Panc1 (cell line): ENCODE measurements at regions not wholly inside any gene's neighbourhood (a gene's known extent, or its start where the extent isn't known, plus 50 kb on each side); places are given as distances from the start of the nearest gene placed in this dataset.

Experiments used
- ATAC-seq: fragments of 200-7000 bp; cut with Tn5 transposase; 2 replicates; pipeline ENCODE4 v1.9.1; 2020; ENCODE audit warnings: mild to moderate bottlenecking, moderate library complexity
- BruUV-seq: library from RNA; stranded (reverse); fragments of 400-500 nt; replicated peaks from 2 replicates; lab custom pipeline; 2021; lab: Mats Ljungman, UMichigan
- CTCF ChIA-PET: fragments of 300-600 bp; sonication (Branson Sonifier 250); formaldehyde crosslinking; loops from one replicate; lab custom pipeline; 2022; ENCODE audit warnings: antibody characterized with exemption; lab: Charles Lee
- POLR2A ChIA-PET: fragments of 300-600 bp; sonication (Branson Sonifier 250); formaldehyde crosslinking; loops from one replicate; lab custom pipeline; 2022; ENCODE audit warnings: antibody characterized with exemption; lab: Charles Lee
- DNase-seq: peaks from one replicate; pipeline ENCODE4 v3.0.0-alpha.2; 2010; ENCODE audit warnings: low read depth, low spot score
- H3K27ac ChIP-seq: 2 replicates; pipeline ENCODE4 v1.5.1; 2011; ENCODE audit warnings: mild to moderate bottlenecking, low read length, inconsistent platforms
- H3K27me3 ChIP-seq: fragments of 200-500 bp; sonication (Bioruptor generic); 2 replicates; pipeline ENCODE4 v1.6.0; 2014; ENCODE audit warnings: low read length, inconsistent platforms; ENCODE audit not compliant: control insufficient read depth, insufficient read depth
- H3K36me3 ChIP-seq: fragments of 200-500 bp; sonication (Bioruptor generic); 2 replicates; pipeline ENCODE4 v1.5.1; 2014; ENCODE audit warnings: inconsistent platforms, mild to moderate bottlenecking, low read length, moderate library complexity; ENCODE audit not compliant: control insufficient read depth, insufficient read depth
- H3K4me1 ChIP-seq: 2 replicates; pipeline ENCODE4 v1.5.1; 2011; ENCODE audit warnings: inconsistent platforms, mild to moderate bottlenecking, low read length, moderate library complexity; ENCODE audit not compliant: control insufficient read depth, insufficient read depth
- H3K4me3 ChIP-seq, 2 experiments: 2 replicates each; pipeline ENCODE4 v1.5.1; 2011 to 2012; ENCODE audit warnings: low read depth in 2 of 2, low read length in 2 of 2, mild to moderate bottlenecking in 2 of 2, inconsistent platforms in 1 of 2, moderate library complexity in 1 of 2
- H3K9me3 ChIP-seq: fragments of 200-500 bp; sonication (Bioruptor generic); 2 replicates; pipeline ENCODE4 v1.5.1; 2014; ENCODE audit warnings: low read depth, mild to moderate bottlenecking, inconsistent platforms, low read length, moderate library complexity; ENCODE audit not compliant: control insufficient read depth, insufficient read depth
- CTCF ChIP-seq: fragments of 450-650 bp; IDR thresholded peaks from 2 replicates; pipeline ENCODE4 v1.5.1; 2017; ENCODE audit warnings: mild to moderate bottlenecking
- POLR2AphosphoS5 ChIP-seq: IDR thresholded peaks from 2 replicates; pipeline ENCODE4 v1.6.1; 2012; ENCODE audit warnings: mild to moderate bottlenecking, low read depth, low read length, moderate library complexity
- REST ChIP-seq, 2 experiments: IDR thresholded peaks; 2 replicates each; pipeline ENCODE4 v1.6.1; 2011 to 2012; ENCODE audit warnings: low read depth in 2 of 2, control low read depth in 1 of 2, low read length in 1 of 2, mild to moderate bottlenecking in 1 of 2, moderate library complexity in 1 of 2; ENCODE audit not compliant: insufficient read depth in 1 of 2
- SIN3A ChIP-seq: IDR thresholded peaks from 2 replicates; pipeline ENCODE4 v1.6.1; 2012; ENCODE audit warnings: low read depth, mild to moderate bottlenecking, low read length, moderate library complexity, borderline replicate concordance; ENCODE audit not compliant: insufficient read depth
- TCF7L2 ChIP-seq: IDR thresholded peaks from 2 replicates; pipeline ENCODE4 v1.6.1; 2011; ENCODE audit warnings: mild to moderate bottlenecking, low read depth, low read length, inconsistent platforms
- in situ Hi-C: cut with HindIII; loops from 2 replicates; pipeline ENCODE4 v1.10.0; 2016; ENCODE audit warnings: low sequenced_read_pairs, low pct_unique_long_range_greater_than_20kb
- intact Hi-C: fragments of 100-400 bp; cut with micrococcal nuclease; formaldehyde crosslinking; loops from one replicate; pipeline ENCODE4 v1.10.0; 2022; ENCODE audit not compliant: unreplicated experiment

GRCh38 chrX:20529301-20529700 is 262.6 kb upstream of the RPS6KA3 start:
- no peak overlapping the region for H3K27ac ChIP-seq
- H3K9me3 ChIP-seq = no peaks in the 10 kb centered on the region
- DNase-seq = no peak
- in situ Hi-C loops = no loop called here
- no peaks in the 10 kb centered on the region for H3K4me1 ChIP-seq
- no peak for TF ChIP-seq SIN3A
- no peak for TF ChIP-seq POLR2AphosphoS5
- TF ChIP-seq TCF7L2 = no peak
- no peak for TF ChIP-seq REST (IDR thresholded peaks at IDR 0.05; ENCODE audit: insufficient read depth in 1 of 2, low read depth in 2 of 2, low read length in 1 of 2)
- no peak for TF ChIP-seq CTCF
- ChIA-PET POLR2A (no interaction called here), CTCF (interaction anchor here (1.3 kb wide), 1 partner anchor 951 kb away, joined by 4 read pairs; no protein-coding TSS in a partner anchor)
- no TSS peak for BruUV-seq
- H3K36me3 ChIP-seq = no peaks in the 10 kb centered on the region
- intact Hi-C loops = loop anchor here (10.0 kb wide), 1 partner anchor 1196 kb away; no protein-coding TSS in a partner anchor
- no peak overlapping the region for H3K4me3 ChIP-seq
- no peaks in the 10 kb centered on the region for H3K27me3 ChIP-seq
- ATAC-seq = no peak

GRCh38 chrX:20527558-20528011 is 260.9 kb upstream of the RPS6KA3 start:
- POLR2A ChIA-PET = no interaction called here

More at GRCh38 chrX:20527558-20528011, 260.9 kb upstream of the RPS6KA3 start:
- DNase-seq (no peak), ATAC-seq (peak; percentile 71)
- Histone ChIP-seq H3K27ac (no peak overlapping the region), H3K27me3 (no peaks in the 10 kb centered on the region), H3K9me3 (no peaks in the 10 kb centered on the region), H3K4me3 (no peak overlapping the region), H3K4me1 (no peaks in the 10 kb centered on the region), H3K36me3 (no peaks in the 10 kb centered on the region)
- intact Hi-C loops = loop anchor here (10.0 kb wide), 1 partner anchor 1197 kb away; no protein-coding TSS in a partner anchor
- CTCF ChIA-PET = interaction anchor here (0.6 kb wide), 1 partner anchor 270 kb away, joined by 3 read pairs; no protein-coding TSS in a partner anchor
- TF ChIP-seq CTCF = peak; percentile 48; the same call in 1 of the 2 replicates
- TF ChIP-seq TCF7L2 = no peak
- in situ Hi-C loops = no loop called here
- no TSS peak for BruUV-seq
